Large intestine (tissue), 3 donors: ENCODE measurements at regions not wholly inside any gene's neighbourhood (a gene's known extent, or its start where the extent isn't known, plus 50 kb on each side); places are given as distances from the start of the nearest gene placed in this dataset.

Source experiments
- DNase-seq, 2 donors: peaks; one replicate each; pipeline versions ENCODE4 v3.0.0 to v3.0.0-alpha.2; 2013
- H3K27ac ChIP-seq: one replicate; pipeline ENCODE4 v1.5.1; 2013; ENCODE audit warnings: low read length
- H3K27me3 ChIP-seq: 2 replicates; pipeline ENCODE4 v1.6.1; 2013; ENCODE audit warnings: low read length; ENCODE audit not compliant: control insufficient read depth, insufficient read depth
- H3K36me3 ChIP-seq: 2 replicates; pipeline ENCODE4 v1.6.1; 2013; ENCODE audit warnings: low read length; ENCODE audit not compliant: control insufficient read depth, insufficient read depth
- H3K4me1 ChIP-seq: one replicate; pipeline ENCODE4 v1.6.1; 2013; ENCODE audit warnings: low read length; ENCODE audit not compliant: control insufficient read depth, insufficient read depth
- H3K4me3 ChIP-seq: one replicate; pipeline ENCODE4 v1.5.1; 2013; ENCODE audit warnings: low read length
- H3K9me3 ChIP-seq: one replicate; pipeline ENCODE4 v1.6.1; 2013; ENCODE audit warnings: mild to moderate bottlenecking, low read depth, low read length, moderate library complexity; ENCODE audit not compliant: control insufficient read depth
- WGBS: methylation state at CpG from one replicate; pipeline ENCODE4 v1.1.5; 2013; ENCODE audit warnings: low lambda C conversion rate; ENCODE audit not compliant: insufficient coverage; 5-methylcytosine and 5-hydroxymethylcytosine counted together

GRCh38 chr5:143713047-143714003, 98.6 kb upstream of the HMHB1 start:
- H3K27ac ChIP-seq, result no peak overlapping the region
- no peaks in the 10 kb centered on the region for H3K9me3 ChIP-seq
- no peak for DNase-seq
- no peaks in the 10 kb centered on the region for H3K36me3 ChIP-seq
- WGBS, result 100% methylated on average over 2 of the region's 8 CpGs
- H3K27me3 ChIP-seq, result no peaks in the 10 kb centered on the region
- no peak overlapping the region for H3K4me3 ChIP-seq
- no peaks in the 10 kb centered on the region for H3K4me1 ChIP-seq

- WGBS, result no CpG with 5 or more reads among the region's 2 CpGs
- no peaks in the 10 kb centered on the region for H3K9me3 ChIP-seq
- no peak overlapping the region for H3K4me3 ChIP-seq
- H3K27me3 ChIP-seq, result no peaks in the 10 kb centered on the region
- H3K36me3 ChIP-seq, result no peaks in the 10 kb centered on the region
- no peaks in the 10 kb centered on the region for H3K4me1 ChIP-seq
- DNase-seq, result no peak
- no peak overlapping the region for H3K27ac ChIP-seq
Observed at GRCh38 chr5:143708672-143709071, 103.3 kb upstream of the HMHB1 start.

GRCh38 chr5:143707806-143708205, 104.2 kb upstream of the HMHB1 start:
- no peaks in the 10 kb centered on the region for H3K4me1 ChIP-seq
- WGBS, result no CpG with 5 or more reads among the region's 1 CpG
- H3K36me3 ChIP-seq, result no peaks in the 10 kb centered on the region
- no peak for DNase-seq
- no peaks in the 10 kb centered on the region for H3K27me3 ChIP-seq
- no peak overlapping the region for H3K4me3 ChIP-seq
- H3K9me3 ChIP-seq, result no peaks in the 10 kb centered on the region
- H3K27ac ChIP-seq, result no peak overlapping the region

- no peaks in the 10 kb centered on the region for H3K9me3 ChIP-seq
- no peak overlapping the region for H3K4me3 ChIP-seq
- no peak for DNase-seq
- no peaks in the 10 kb centered on the region for H3K36me3 ChIP-seq
- no peak overlapping the region for H3K27ac ChIP-seq
- H3K27me3 ChIP-seq, result no peaks in the 10 kb centered on the region
- H3K4me1 ChIP-seq, result no peaks in the 10 kb centered on the region
Observed at GRCh38 chr5:143705381-143705780, 106.6 kb upstream of the HMHB1 start.

GRCh38 chr5:143703659-143704058, 108.3 kb upstream of the HMHB1 start:
- H3K27me3 ChIP-seq, result no peaks in the 10 kb centered on the region
- no peaks in the 10 kb centered on the region for H3K4me1 ChIP-seq
- WGBS, result no CpG with 5 or more reads among the region's 5 CpGs
- no peak overlapping the region for H3K27ac ChIP-seq
- no peaks in the 10 kb centered on the region for H3K36me3 ChIP-seq
- no peak overlapping the region for H3K4me3 ChIP-seq
- DNase-seq, result no peak
- H3K9me3 ChIP-seq, result no peaks in the 10 kb centered on the region

GRCh38 chr5:143701493-143701892, 110.5 kb upstream of the HMHB1 start:
- no peaks in the 10 kb centered on the region for H3K36me3 ChIP-seq
- H3K27me3 ChIP-seq, result no peaks in the 10 kb centered on the region
- H3K4me1 ChIP-seq, result no peaks in the 10 kb centered on the region
- no CpG with 5 or more reads among the region's 1 CpG for WGBS
- H3K4me3 ChIP-seq, result no peak overlapping the region
- no peak overlapping the region for H3K27ac ChIP-seq
- no peak for DNase-seq
- no peaks in the 10 kb centered on the region for H3K9me3 ChIP-seq

GRCh38 chr5:143700994-143701393, 111.0 kb upstream of the HMHB1 start:
- H3K4me3 ChIP-seq, result no peak overlapping the region
- no peak for DNase-seq
- no peaks in the 10 kb centered on the region for H3K9me3 ChIP-seq
- no peaks in the 10 kb centered on the region for H3K4me1 ChIP-seq
- no peaks in the 10 kb centered on the region for H3K36me3 ChIP-seq
- no peak overlapping the region for H3K27ac ChIP-seq
- WGBS, result no CpG with 5 or more reads among the region's 2 CpGs
- no peaks in the 10 kb centered on the region for H3K27me3 ChIP-seq

- no CpG with 5 or more reads among the region's 1 CpG for WGBS
- no peaks in the 10 kb centered on the region for H3K27me3 ChIP-seq
- H3K36me3 ChIP-seq, result no peaks in the 10 kb centered on the region
- H3K4me1 ChIP-seq, result no peaks in the 10 kb centered on the region
- no peak for DNase-seq
- H3K27ac ChIP-seq, result no peak overlapping the region
- no peaks in the 10 kb centered on the region for H3K9me3 ChIP-seq
- no peak overlapping the region for H3K4me3 ChIP-seq
Observed at GRCh38 chr5:143699121-143699520, 112.8 kb upstream of the HMHB1 start.

- Histone ChIP-seq H3K9me3 (no peaks in the 10 kb centered on the region), H3K4me3 (no peak overlapping the region), H3K4me1 (no peaks in the 10 kb centered on the region), H3K27me3 (no peaks in the 10 kb centered on the region), H3K27ac (no peak overlapping the region), H3K36me3 (no peaks in the 10 kb centered on the region)
- no CpG with 5 or more reads among the region's 3 CpGs for WGBS
- no peak for DNase-seq
Observed at GRCh38 chr5:143698574-143698973, 113.4 kb upstream of the HMHB1 start.

- Histone ChIP-seq H3K27me3 (no peaks in the 10 kb centered on the region), H3K4me3 (no peak overlapping the region), H3K4me1 (no peaks in the 10 kb centered on the region), H3K27ac (no peak overlapping the region), H3K36me3 (no peaks in the 10 kb centered on the region), H3K9me3 (no peaks in the 10 kb centered on the region)
- DNase-seq, result no peak
- no CpG with 5 or more reads among the region's 4 CpGs for WGBS
Observed at GRCh38 chr5:143696921-143697320, 115.0 kb upstream of the HMHB1 start.

GRCh38 chr5:143695941-143696340, 116.0 kb upstream of the HMHB1 start:
- H3K27me3 ChIP-seq, result no peaks in the 10 kb centered on the region
- WGBS, result 100% methylated on average over 1 of the region's 1 CpG
- peaks cover 2% of the 10 kb centered on the region for H3K4me1 ChIP-seq
- no peak overlapping the region for H3K4me3 ChIP-seq
- no peaks in the 10 kb centered on the region for H3K9me3 ChIP-seq
- H3K36me3 ChIP-seq, result no peaks in the 10 kb centered on the region
- no peak overlapping the region for H3K27ac ChIP-seq
- no peak for DNase-seq
